GM12892 (cell line): ENCODE measurements at regions not wholly inside any gene's neighbourhood (a gene's known extent, or its start where the extent isn't known, plus 50 kb on each side); places are given as distances from the start of the nearest gene placed in this dataset.
A peak's percentile ranks its signal among the peaks of the same experiment; 100 is the strongest.
"Not testable (repeated sequence)": the region's sequence is repeated elsewhere in the genome, so short reads cannot be mapped to it uniquely, and the experiment has no call there.

Experiments used
- DNase-seq: peaks from one replicate; pipeline ENCODE4 v3.0.0; 2011; ENCODE audit not compliant: insufficient read length
- FAIRE-seq: peaks from 2 replicates; lab custom pipeline; 2011; peaks lifted over from hg19 to GRCh38; lab: Jason Lieb, UNC
- POLR2A ChIP-seq: IDR thresholded peaks from 2 replicates; pipeline ENCODE4 v1.6.1; 2011; ENCODE audit warnings: low read depth, low read length, control low read depth
- POLR2AphosphoS5 ChIP-seq: IDR thresholded peaks from 2 replicates; pipeline ENCODE4 v1.6.1; 2011; ENCODE audit warnings: low read depth, low read length, control low read depth
- TAF1 ChIP-seq: IDR thresholded peaks from 2 replicates; pipeline ENCODE4 v1.6.1; 2011; ENCODE audit warnings: low read depth, mild to moderate bottlenecking, control low read depth, low read length, borderline replicate concordance

GRCh38 chr3:185995352-185995751 is 57.5 kb upstream of the TRA2B start:
- DNase-seq (no peak), FAIRE-seq (no peak)
- TF ChIP-seq TAF1 (no peak), POLR2A (no peak), POLR2AphosphoS5 (no peak)

DNA sequence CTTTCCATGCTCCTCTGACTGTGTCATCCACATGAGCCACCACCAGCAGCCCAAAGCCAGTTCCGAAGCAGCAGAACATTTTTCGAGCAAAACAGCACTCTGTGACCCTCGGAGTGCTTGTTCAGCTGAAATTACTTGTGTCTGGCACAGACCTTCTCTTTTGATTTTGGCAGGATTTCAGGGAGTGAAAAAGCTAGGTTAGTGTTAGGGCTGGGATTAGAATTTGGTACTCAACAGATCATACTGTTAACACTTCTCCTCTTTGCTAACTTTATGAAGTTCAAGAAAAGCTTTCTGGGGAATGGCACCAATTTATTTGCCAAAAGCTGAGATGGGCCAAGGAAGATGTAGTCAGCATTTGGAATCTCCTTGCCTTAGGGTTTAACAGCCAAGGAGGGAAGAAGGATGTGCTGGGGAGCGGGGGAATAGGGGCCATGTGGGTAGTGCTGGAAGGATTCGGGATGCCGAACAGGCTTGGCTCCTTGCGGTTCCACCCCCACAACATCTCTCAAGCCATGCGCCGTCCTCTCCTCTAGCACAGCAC is 55.1 kb upstream of the TRA2B start:
- TF ChIP-seq POLR2A (no peak), POLR2AphosphoS5 (no peak), TAF1 (no peak)
- FAIRE-seq (no peak), DNase-seq (no peak)

DNA sequence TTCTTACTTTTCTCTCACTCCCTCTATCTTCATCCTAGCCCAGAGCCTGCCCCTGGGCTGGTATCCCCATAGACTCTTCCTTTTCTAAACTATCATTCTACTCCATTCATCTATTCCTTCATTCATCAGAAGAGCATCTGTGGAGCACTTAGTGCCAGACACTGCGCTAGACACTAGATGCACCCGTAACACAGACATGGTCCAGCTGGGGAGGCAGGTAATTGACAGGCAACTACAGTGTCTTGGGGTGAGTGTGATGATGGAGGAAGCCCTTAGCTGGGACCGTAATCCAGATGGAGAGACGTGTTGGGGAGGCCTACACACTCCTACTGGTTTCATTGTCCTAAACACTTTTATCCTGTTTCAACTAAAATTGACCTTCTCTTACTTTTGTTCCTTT is 53.2 kb upstream of the TRA2B start:
- not testable (repeated sequence) for DNase-seq
- peak; percentile 74 for FAIRE-seq

GRCh38 chr3:185989511-185989910 is 51.7 kb upstream of the TRA2B start:
- no peak for TF ChIP-seq POLR2A
- TF ChIP-seq POLR2AphosphoS5, result no peak
- no peak for TF ChIP-seq TAF1
- no peak for FAIRE-seq
- no peak for DNase-seq

- no peak for DNase-seq
These were observed 51.0 kb upstream of the TRA2B start for GRCh38 chr3:185988816-185989175.

DNA sequence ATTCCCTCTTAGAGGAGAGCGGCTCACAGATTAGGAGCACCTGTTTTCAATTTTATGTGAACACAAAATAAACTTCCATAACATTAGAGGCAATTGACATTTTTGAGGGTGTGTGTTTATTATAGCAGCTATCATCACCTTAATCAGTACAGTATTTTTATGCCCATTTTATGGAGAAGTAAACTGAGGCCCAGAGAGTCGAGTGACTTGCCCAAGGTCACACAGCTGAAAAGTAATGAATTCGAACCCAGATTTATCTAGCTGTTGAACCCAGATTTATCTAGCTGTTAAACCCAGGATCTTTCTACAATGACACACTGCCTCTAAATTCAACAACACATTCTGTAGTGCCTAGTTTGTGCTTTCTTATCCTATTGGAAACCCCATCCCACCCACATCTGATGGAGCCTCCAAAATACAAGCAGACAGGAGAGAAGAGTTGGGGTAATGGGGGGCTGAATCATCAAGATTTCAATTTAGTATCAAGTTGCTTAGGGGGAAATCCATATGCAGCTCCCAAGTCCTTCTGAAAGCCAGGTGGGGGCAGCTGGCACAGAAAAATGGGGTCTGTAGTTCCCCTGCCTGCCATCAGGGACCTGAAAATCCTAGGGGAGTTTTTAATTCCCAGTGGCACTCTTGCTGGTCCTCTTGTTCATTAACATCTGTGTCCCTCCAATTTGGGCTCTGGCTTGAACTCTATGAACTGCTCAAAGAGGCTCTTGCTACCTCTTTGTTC is 50.4 kb upstream of the TRA2B start:
- FAIRE-seq (no peak), DNase-seq (no peak)
- TF ChIP-seq POLR2A (no peak), POLR2AphosphoS5 (no peak), TAF1 (no peak)

More at GRCh38 chr3:185988816-185989175, 51.0 kb upstream of the TRA2B start:
- TF ChIP-seq TAF1, result no peak
- TF ChIP-seq POLR2AphosphoS5, result no peak
- TF ChIP-seq POLR2A, result no peak
- FAIRE-seq, result no peak
